ENCODE measurements at regions not wholly inside any gene's neighbourhood (a gene's known extent, or its start where the extent isn't known, plus 50 kb on each side); places are given as distances from the start of the nearest gene placed in this dataset.
"Not testable (repeated sequence)": the region's sequence is repeated elsewhere in the genome, so short reads cannot be mapped to it uniquely, and the experiment has no call there.

GRCh38 chr20:29763821-29764511 lies 1493.5 kb upstream of the DEFB115 start:
- peaks cover 5% of the 10 kb centered on the region for H3K36me3 Mint-ChIP-seq
- no peak overlapping the region for H3K4me3 Mint-ChIP-seq
- peaks cover 44% of the 10 kb centered on the region for H3K9me3 Mint-ChIP-seq
- no peak for TF ChIP-seq CTCF (IDR thresholded peaks at IDR 0.05; ENCODE audit: unreplicated experiment)
- H3K4me1 Mint-ChIP-seq: no peaks in the 10 kb centered on the region
- DNase-seq (ENCODE audit: low spot score in 2 of 2, unreplicated experiment in 2 of 2): no peak
- H3K27me3 Mint-ChIP-seq (ENCODE audit: low read depth): no peaks in the 10 kb centered on the region
- H3K27ac Mint-ChIP-seq: no peak overlapping the region

- not testable (repeated sequence) for H3K36me3 Mint-ChIP-seq; H3K4me1 Mint-ChIP-seq; H3K27me3 Mint-ChIP-seq (ENCODE audit: low read depth); DNase-seq (ENCODE audit: low spot score in 2 of 2, unreplicated experiment in 2 of 2); H3K4me3 Mint-ChIP-seq; H3K27ac Mint-ChIP-seq
- peaks cover 47% of the 10 kb centered on the region for H3K9me3 Mint-ChIP-seq
Observed at GRCh38 chr20:29764922-29765610, 1492.4 kb upstream of the DEFB115 start.

DNA sequence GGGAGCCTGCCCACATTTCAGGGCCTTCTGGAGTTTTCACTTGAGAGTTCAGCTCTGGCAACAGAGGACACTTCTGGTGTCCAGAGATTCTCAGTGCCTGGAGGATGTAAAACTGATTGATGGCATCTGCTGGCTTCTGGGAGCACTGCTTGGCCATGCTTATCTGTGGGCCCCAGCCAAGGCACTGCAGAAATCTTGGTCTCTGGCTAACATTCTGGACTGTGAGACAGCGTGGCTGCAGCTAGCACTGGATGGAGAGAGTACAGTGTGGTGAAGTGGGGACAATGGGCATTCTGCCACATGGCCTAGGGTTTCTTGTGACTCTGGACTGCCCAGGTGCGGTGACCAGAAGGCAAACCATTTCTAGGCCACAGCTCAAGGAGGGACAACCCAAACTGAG lies 1479.4 kb upstream of the DEFB115 start:
- peaks cover 51% of the 10 kb centered on the region for H3K9me3 Mint-ChIP-seq
- H3K36me3 Mint-ChIP-seq; H3K27me3 Mint-ChIP-seq (ENCODE audit: low read depth); H3K27ac Mint-ChIP-seq; H3K4me1 Mint-ChIP-seq; DNase-seq (ENCODE audit: low spot score in 2 of 2, unreplicated experiment in 2 of 2); H3K4me3 Mint-ChIP-seq: not testable (repeated sequence)

DNA sequence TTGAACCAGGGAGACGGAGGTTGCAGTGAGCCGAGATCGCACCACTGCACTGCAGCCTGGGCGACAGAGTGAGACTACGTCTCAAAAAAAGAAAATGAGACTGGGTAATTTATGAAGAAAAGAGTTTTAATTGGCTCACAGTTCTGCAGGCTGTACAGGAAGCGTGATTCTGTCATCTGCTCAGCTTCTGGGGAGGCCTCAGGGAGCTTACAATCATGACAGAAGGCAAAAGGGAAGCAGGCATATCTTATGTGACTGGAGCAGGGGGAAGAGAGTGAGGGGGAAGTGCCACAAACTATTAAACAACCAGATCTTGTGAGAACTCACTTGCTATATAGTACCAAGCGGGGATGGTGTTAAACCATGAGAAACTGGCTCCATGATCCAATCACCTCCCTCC lies 1476.2 kb upstream of the DEFB115 start:
- not testable (repeated sequence) for H3K27ac Mint-ChIP-seq; DNase-seq (ENCODE audit: low spot score in 2 of 2, unreplicated experiment in 2 of 2); H3K4me3 Mint-ChIP-seq; H3K4me1 Mint-ChIP-seq; H3K27me3 Mint-ChIP-seq (ENCODE audit: low read depth); H3K36me3 Mint-ChIP-seq
- peaks cover 60% of the 10 kb centered on the region for H3K9me3 Mint-ChIP-seq

DNA sequence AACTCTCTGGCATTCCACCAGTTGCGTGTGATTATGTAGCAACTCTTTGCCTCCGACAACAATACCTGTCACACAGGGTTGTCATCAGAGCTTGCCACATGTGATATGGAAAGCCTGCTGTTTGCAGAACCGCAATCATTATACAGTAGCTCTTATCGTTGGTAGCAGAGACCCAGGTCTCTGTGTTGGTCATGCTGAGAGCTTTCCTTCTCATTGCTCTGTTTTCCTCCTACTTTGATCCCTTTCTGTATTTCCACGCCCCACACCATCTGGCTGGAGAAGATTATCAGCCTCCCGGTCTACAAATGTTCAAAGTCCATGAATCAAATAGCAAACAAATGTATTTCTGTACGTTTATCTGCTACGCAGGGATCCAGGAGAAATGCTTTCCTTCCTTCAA lies 1475.6 kb upstream of the DEFB115 start:
- H3K9me3 Mint-ChIP-seq: peaks cover 66% of the 10 kb centered on the region
- not testable (repeated sequence) for H3K36me3 Mint-ChIP-seq

DNA sequence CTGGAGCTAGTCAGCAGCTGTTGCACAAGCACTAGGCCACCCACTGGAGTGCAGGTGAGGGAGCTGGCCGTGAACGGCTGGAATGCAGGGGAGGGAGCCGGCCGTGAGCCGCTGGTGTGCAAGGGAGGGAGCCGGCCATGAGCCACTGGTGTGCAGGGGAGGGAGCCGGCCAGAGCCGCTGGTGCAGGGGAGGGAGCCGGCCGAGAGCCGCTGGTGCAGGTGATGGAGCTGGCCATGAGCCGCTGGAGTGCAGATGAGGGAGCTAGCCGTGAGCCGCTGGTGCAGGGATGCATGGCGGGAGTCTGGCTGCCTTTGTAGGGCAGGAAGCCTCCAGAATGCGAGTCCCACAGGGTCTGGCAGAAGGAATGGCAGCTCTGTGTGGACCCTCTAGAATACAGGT lies 1470.0 kb upstream of the DEFB115 start:
- not testable (repeated sequence) for H3K4me3 Mint-ChIP-seq; H3K4me1 Mint-ChIP-seq; H3K27ac Mint-ChIP-seq; H3K27me3 Mint-ChIP-seq (ENCODE audit: low read depth); DNase-seq (ENCODE audit: low spot score in 2 of 2, unreplicated experiment in 2 of 2); H3K36me3 Mint-ChIP-seq
- peaks cover 73% of the 10 kb centered on the region for H3K9me3 Mint-ChIP-seq

More for the DNA sequence above, 1475.6 kb upstream of the DEFB115 start:
- H3K4me3 Mint-ChIP-seq; H3K4me1 Mint-ChIP-seq; H3K27ac Mint-ChIP-seq; H3K27me3 Mint-ChIP-seq (ENCODE audit: low read depth); DNase-seq (ENCODE audit: low spot score in 2 of 2, unreplicated experiment in 2 of 2): not testable (repeated sequence)

DNA sequence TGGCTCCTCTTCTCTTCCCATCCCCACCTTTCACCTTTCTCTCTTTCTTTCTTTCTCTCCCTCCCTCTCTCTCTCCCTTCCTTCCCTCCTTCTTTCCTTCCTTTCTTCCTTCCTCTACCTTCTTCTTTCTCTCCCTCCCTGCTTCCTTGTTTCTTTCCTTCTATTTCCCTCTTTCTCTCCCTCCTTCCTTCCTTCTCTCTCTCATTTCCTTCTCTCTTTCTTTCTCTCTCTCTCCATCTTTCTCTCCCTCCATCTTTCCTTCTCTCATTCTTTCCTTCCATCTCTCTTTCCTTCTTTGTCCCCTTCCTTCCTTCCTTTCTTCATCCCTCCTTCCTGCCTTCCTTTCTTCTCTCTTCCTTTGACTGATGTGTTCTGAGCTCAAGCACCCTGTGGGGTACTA lies 1467.0 kb upstream of the DEFB115 start:
- no peak for TF ChIP-seq CTCF (IDR thresholded peaks at IDR 0.05; ENCODE audit: unreplicated experiment)
- Mint-ChIP-seq H3K27me3 (ENCODE audit: low read depth) (no peaks in the 10 kb centered on the region), H3K9me3 (peaks cover 72% of the 10 kb centered on the region), H3K4me1 (no peaks in the 10 kb centered on the region), H3K36me3 (peaks cover 4% of the 10 kb centered on the region), H3K4me3 (no peak overlapping the region), H3K27ac (no peak overlapping the region)
- DNase-seq (ENCODE audit: low spot score in 2 of 2, unreplicated experiment in 2 of 2): no peak

- H3K4me3 Mint-ChIP-seq; H3K36me3 Mint-ChIP-seq; DNase-seq (ENCODE audit: low spot score in 2 of 2, unreplicated experiment in 2 of 2); H3K27ac Mint-ChIP-seq; H3K4me1 Mint-ChIP-seq; H3K27me3 Mint-ChIP-seq (ENCODE audit: low read depth): not testable (repeated sequence)
- H3K9me3 Mint-ChIP-seq: peaks cover 90% of the 10 kb centered on the region
Observed at GRCh38 chr20:29831508-29831907, 1426.0 kb upstream of the DEFB115 start.

DNA sequence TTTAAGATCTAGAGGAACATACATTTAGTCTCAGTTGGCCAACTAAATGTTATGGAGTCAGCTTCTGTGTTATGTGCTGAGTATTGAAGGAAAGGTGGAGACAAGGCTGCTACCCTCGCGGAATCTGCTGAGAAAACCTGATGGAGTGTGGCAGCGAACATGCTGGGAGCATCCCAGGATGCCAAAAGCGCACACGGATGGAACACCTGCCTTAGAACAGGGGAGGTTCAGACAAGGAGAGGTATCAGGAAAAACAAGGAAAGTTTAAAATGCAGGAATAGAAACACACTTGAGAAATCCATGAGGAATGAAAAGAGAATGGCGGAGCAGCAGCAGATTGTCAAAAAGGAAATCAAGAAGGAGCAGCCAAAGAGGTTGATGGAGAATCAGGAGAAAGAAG lies 1389.5 kb upstream of the DEFB115 start:
- not testable (repeated sequence) for H3K4me3 Mint-ChIP-seq; DNase-seq (ENCODE audit: low spot score in 2 of 2, unreplicated experiment in 2 of 2); H3K27me3 Mint-ChIP-seq (ENCODE audit: low read depth); H3K27ac Mint-ChIP-seq; H3K36me3 Mint-ChIP-seq; H3K4me1 Mint-ChIP-seq
- peaks cover 82% of the 10 kb centered on the region for H3K9me3 Mint-ChIP-seq

- not testable (repeated sequence) for H3K4me1 Mint-ChIP-seq; DNase-seq (ENCODE audit: low spot score in 2 of 2, unreplicated experiment in 2 of 2); H3K27ac Mint-ChIP-seq; H3K4me3 Mint-ChIP-seq; H3K36me3 Mint-ChIP-seq; H3K27me3 Mint-ChIP-seq (ENCODE audit: low read depth)
- peaks cover 82% of the 10 kb centered on the region for H3K9me3 Mint-ChIP-seq
Observed at GRCh38 chr20:29868688-29869087, 1388.8 kb upstream of the DEFB115 start.

DNA sequence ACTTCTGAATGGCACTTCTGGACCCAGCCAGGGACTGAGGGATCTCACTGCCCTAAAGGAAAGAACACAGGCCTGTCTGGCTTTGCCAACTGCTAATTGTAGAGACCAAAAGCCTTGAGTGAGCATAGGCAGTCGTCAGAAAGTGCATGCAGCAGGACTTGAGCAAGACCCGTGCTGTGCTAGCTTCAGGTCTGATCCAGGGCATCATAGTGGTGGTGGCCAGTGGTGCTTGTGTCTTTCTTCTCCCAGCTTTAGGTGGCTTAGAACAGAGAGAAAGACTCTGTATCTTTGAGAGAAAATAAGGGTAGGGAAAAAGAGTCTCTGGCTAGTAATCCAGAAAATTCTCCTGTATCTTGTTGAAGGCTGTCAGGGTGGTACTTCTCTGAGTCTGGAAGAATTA lies 1385.6 kb upstream of the DEFB115 start:
- not testable (repeated sequence) for H3K4me3 Mint-ChIP-seq; H3K4me1 Mint-ChIP-seq; H3K27me3 Mint-ChIP-seq (ENCODE audit: low read depth); H3K36me3 Mint-ChIP-seq; H3K27ac Mint-ChIP-seq; DNase-seq (ENCODE audit: low spot score in 2 of 2, unreplicated experiment in 2 of 2)
- H3K9me3 Mint-ChIP-seq: peaks cover 68% of the 10 kb centered on the region
